ENCODE measurements at regions not wholly inside any gene's neighbourhood (a gene's known extent, or its start where the extent isn't known, plus 50 kb on each side); places are given as distances from the start of the nearest gene placed in this dataset.

DNA sequence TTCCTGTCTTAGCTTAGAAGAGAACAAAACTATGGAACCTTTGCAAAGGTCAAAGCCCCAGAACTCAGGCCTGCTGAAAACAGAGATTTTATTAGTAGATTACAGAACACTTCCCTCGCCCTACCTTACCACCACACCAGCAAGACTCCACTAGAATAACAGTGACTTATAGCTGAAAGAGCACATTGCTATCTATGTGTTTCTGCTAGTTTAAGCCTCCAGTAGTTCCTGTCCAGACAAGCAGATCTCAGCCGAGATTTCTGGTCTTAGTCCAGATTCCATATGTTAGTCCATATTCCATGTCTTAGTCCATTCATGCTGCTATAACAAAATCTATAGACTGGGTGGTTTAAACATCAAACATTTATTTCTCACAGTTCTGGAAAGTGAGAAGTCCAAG lies 412.3 kb upstream of the ID4 start:
- DNase-seq: no peak

DNA sequence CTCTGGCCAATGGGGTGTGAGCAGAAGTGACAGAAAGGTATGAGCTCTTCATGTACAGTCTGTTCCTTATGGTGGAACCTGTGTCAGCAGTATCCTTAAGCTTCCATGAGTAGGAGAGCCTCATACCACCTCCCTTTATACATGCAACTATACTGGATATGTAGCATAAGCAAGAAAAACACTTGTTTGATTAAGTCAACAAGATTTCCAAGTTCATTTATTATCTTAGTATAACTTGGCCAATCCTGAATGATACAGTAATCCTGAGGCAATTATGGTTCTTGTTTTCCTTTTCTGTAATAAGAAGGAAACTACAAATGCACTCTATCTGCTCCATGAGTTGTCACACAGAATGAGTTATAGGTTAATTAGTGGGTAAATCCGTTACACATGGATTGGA lies 409.6 kb upstream of the ID4 start:
- DNase-seq: no peak

GRCh38 chr6:19432966-19433498 lies 404.1 kb upstream of the ID4 start:
- peak; percentile 59 for DNase-seq

- no peak for DNase-seq
These were observed 403.1 kb upstream of the ID4 start for GRCh38 chr6:19434065-19434464.

GRCh38 chr6:19435755-19436154 lies 401.4 kb upstream of the ID4 start:
- no peak for DNase-seq

DNA sequence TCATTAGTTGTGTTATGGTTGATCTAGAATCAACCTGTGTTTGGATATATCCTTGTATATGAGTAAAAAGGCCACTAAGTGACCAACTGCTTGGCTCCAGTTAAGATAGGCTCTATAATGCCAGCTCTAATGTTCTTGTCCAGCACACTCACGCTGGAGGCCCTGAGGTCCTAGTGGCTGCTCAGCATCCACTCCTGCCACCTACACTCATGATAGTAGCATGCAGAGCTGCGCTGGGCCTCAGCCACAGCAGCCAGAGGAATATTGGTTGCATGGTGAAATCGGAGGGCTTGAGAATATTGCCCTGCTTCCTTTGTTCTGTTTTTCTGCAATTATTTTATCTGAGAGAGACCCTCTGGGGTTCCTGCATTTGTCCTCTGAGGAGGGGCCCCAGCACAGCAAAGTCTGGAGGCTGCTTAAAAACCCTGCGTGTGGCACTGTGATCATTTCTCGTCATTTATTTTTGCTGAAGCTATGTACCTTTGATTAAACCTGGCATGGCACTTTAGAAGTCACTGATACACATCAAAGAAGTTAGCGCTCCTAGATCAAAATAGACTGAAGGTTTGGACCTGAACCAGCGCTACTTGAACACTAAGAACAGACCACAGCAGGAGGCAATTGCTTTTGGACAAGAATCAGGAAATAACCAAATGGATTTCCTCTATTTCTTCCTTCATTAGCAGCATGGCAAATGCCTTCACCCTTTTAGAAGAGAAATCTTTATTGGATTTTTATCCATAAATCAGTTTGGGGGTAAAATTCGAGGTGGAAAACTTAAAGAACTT lies 398.4 kb upstream of the ID4 start:
- no peak for DNase-seq

DNA sequence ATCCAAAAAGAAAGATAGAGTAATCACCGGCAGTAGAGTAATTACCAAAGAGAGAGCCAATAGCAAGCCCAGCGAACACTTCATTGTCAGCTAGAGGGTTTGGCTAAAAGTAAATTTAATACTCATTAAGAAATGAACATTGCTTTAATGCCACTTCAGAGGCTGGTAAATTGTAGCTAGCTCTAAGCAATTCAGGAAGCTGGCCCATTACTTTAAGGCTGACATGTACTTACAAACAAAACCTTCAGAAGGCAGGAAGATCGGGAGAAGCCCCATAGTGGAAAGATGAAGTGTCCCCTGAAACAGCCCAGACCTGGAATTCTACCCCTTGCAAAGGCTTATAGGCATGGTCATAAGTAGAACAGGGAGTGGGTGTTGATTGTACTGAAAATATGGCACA lies 396.6 kb upstream of the ID4 start:
- no peak for DNase-seq

DNA sequence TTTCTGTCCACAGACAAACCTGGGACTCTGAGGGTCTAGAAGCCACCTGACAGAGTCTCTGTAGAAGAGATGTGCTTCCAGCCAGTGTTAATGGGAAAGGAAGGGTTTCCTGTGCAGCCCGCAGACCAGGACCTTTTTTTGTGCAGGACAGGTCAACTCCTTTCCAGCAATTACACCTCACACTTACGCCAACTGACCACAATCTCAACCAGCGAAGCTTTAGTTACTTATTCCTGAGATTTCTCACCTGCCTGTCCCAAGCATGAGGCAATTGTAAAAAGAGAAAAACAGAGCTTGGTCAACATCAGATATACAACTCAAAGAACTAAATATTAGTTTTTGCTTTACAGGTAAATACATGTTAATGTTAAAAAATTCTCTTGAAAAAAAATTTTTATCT lies 393.8 kb upstream of the ID4 start:
- DNase-seq: no peak

- no peak for DNase-seq
These were observed 393.1 kb upstream of the ID4 start for GRCh38 chr6:19444041-19444440.

GRCh38 chr6:19444481-19444880 lies 392.7 kb upstream of the ID4 start:
- DNase-seq: no peak

- no peak for DNase-seq
These were observed 390.6 kb upstream of the ID4 start for GRCh38 chr6:19446570-19446969.

DNA sequence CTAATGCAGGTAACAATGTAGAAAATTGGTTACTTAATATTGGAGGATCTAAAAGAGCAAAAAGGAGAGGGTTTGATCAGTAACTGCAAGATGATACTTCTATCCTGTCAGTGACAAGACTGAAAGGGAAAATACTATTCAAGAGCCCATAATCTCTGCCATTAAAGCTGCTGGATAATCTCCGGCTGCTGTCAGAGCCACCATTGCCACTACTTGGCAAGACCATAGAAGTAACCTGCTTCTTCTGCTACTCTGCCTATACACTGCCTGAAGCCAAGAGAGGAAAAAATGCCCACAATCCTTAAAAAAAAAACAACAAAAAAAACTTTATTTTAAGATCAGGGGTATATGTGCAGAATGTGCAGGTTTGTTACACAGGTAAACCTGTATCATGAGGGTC lies 386.5 kb upstream of the ID4 start:
- no peak for DNase-seq

- DNase-seq: no peak
These were observed 384.7 kb upstream of the ID4 start for GRCh38 chr6:19452495-19452894.

DNA sequence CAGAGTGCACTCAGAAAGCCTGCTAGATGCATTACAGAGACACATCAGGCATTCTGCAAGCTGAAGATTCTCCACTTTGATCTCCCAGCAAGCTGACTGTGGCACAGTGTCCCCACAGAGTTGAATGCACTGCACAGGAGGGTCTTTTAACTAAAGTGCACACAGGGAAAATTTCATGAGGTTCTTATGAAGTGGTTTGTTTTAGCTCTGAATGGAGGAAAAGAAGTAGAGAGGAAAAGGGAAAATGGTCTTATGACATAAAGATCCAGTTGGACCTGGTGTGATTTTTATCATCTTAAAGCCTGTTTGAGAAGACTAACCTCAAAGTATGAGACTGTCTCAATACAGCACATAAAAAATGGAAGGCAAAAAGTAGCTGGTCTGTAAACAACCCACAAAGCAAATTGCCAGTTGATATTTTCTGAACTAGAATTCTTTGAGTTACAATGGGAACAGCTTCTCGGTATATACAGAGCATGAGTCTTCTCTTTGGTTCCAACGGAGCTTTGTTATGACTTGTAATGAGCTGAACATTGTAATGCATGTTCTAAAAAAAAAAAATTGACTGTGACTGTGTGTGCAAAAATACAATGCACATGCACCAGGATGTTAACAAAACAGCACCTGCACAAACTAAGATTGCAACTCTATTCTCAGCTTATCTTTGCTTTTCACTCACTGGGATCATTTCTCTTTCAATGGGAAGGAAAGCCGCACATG lies 383.0 kb upstream of the ID4 start:
- DNase-seq: no peak

DNA sequence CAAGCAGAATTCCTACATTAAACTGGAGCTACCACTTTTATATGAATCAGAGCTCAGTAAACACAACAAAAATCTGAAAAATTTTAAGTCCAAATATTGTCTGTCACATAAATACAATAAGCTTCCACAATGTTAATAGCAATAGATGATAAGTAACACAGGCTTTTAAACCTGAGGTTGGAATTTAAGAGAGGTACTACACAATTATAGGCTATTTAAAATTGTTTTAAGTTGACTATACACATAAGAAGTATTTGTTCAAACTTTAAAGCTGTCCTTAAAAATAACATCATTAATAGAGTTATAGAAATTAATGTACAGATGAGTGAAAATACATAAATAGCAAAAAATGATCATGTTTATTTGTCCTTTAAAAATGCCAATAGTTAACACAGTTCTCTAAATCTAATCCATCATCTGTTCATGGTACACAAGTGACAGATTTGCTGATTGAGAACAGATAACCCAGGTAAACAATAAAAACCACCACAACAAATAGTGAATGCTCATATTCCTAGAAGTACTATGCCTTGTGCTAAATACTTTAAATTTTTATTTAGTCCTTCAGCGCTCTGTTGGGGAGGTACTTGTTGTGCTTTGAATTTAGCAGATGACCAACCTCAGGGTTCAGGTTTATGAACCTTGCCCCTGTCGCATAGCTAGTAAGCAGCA lies 382.3 kb upstream of the ID4 start:
- no peak for DNase-seq

DNA sequence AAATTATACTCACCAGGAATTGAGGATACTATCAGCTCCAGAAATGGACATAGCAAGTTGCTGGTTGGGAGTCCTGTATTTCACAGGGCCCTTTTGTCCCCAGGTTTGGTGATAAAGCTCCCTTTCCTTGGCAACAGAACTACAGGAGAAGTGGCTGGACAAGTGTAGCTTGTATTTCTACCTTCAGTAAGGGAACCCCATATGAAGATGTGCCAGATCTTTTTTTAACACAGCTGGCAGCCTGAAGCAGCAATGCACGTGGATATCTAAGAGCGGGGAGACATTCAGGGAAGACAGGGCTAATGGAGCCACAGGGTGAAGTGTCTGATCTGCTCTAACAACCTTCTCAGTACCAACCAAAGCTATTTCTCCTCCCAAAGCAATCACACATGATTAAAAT lies 373.9 kb upstream of the ID4 start:
- no peak for DNase-seq

DNA sequence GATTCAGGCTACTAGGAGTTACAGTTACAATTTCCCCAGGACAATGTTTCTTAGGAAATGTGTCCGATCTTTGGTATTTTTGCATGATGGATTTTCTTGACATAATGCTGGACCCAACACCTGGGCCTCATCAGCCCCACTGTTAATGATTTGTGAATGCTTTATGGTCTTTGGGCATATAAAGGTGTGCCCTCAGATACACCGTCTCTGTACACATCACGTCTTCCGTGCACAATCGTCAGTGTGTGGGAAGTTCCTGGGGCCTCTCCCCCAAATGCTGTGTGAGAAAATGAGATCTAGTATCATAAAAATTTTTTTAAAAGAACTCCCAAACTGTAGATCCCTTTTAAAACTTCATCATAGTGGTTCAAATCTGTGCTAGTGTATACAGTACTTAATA lies 373.2 kb upstream of the ID4 start:
- DNase-seq: no peak

GRCh38 chr6:19465256-19465655 lies 371.9 kb upstream of the ID4 start:
- DNase-seq: no peak

DNA sequence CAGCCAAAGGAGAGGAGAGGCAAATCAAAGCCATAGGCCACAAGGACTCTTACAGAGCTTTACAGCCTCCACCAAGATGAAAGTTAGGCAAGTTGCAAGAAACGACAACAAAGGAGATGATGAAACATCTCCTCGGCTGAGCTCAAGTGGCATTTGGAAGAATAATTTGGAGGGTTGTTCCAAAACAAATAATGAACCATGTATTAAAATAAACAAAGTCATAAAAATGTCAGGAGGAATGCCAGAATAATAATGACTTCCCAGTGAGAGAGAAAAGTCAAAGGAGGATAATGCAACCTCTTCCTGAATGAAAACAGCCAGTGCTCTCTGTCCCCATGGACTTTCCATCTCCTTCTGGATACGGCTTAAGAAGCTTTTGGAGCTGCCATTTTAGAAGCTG lies 371.4 kb upstream of the ID4 start:
- DNase-seq: no peak

GRCh38 chr6:19470333-19470732 lies 366.8 kb upstream of the ID4 start:
- no peak for DNase-seq

DNA sequence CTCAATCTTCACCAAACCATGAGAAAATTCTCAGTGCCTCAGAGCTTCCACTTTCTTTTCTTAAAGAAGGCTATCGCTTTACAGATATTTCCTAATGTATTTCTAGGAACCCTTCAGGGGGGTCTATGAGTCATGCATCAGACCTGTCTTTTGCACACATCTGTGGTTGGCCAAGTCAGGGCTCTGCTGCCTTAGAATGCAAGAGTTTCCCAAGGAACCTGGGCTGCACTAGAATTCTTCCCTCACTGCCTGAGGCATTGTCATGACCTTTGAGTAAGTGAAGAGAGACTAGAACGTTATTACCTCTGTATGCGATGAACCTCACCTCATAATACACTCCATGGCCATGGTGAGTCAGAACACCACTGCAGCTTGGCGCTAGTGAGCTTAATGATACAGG lies 365.0 kb upstream of the ID4 start:
- DNase-seq: peak; percentile 69

- peak; percentile 54 for DNase-seq
These were observed 364.3 kb upstream of the ID4 start for GRCh38 chr6:19472850-19473249.

DNA sequence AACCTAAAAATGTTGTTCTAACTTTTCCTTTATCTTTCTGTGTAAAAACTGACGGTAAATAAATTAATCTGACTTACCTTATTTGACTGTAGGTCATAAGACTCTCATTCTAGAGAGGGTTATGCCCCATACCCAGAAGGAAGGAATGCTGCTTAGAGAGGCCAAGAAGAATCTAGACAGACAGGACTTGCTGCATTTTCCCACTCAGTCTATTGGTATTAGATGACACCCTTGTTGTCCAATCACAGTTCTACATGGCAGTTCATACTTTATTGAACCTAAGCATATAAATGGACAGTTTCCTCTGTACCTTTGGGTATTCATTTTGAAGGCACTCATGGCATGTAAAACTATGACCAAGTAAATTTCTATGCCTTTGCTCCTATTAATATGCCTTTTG lies 359.6 kb upstream of the ID4 start:
- no peak for DNase-seq

DNA sequence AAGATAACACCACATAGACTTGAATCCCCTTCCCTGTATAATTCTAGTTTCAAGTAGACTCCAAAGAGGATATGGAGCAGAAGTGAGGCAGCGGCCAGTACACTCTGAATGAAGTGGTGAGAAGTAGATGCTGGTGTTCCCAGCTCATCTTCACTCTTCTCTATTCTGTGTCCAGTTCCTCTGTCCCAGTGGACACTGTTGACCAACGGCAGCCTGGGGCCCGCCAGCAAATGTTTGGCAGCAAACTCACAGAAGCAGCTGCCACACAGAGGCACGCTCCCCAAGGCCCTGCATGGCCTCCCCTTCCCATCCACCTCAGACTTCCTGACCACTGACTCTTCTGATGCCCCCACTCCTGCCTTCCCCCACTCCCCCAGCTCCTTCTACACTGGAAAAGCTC lies 358.9 kb upstream of the ID4 start:
- DNase-seq: no peak

All from OCI-M1 (cell line).